ENCODE measurements at regions not wholly inside any gene's neighbourhood (a gene's known extent, or its start where the extent isn't known, plus 50 kb on each side); places are given as distances from the start of the nearest gene placed in this dataset.
"Not testable (repeated sequence)": the region's sequence is repeated elsewhere in the genome, so short reads cannot be mapped to it uniquely, and the experiment has no call there.

- DNase-seq = no peak
These were observed 259.8 kb upstream of the KIF2A start for GRCh38 chr5:62046191-62046590.

- no peak for DNase-seq
These were observed 254.3 kb upstream of the KIF2A start for GRCh38 chr5:62051747-62052146.

GRCh38 chr5:62059960-62060359 is 246.0 kb upstream of the KIF2A start:
- no peak for DNase-seq

GRCh38 chr5:62065050-62065449 is 241.0 kb upstream of the KIF2A start:
- no peak for DNase-seq

- no peak for DNase-seq
These were observed 239.2 kb upstream of the KIF2A start for GRCh38 chr5:62066761-62067277.

GRCh38 chr5:62068554-62068953 is 237.5 kb upstream of the KIF2A start:
- no peak for DNase-seq

- DNase-seq = no peak
These were observed 228.6 kb upstream of the KIF2A start for GRCh38 chr5:62077387-62077786.

GRCh38 chr5:62077823-62078550 is 228.0 kb upstream of the KIF2A start:
- no peak for DNase-seq

- no peak for DNase-seq
These were observed 223.6 kb upstream of the KIF2A start for GRCh38 chr5:62082370-62082801.

GRCh38 chr5:62083247-62083646 is 222.8 kb upstream of the KIF2A start:
- DNase-seq = no peak

- no peak for DNase-seq
These were observed 222.3 kb upstream of the KIF2A start for GRCh38 chr5:62083661-62084060.

- DNase-seq = no peak
These were observed 221.6 kb upstream of the KIF2A start for GRCh38 chr5:62084391-62084790.

GRCh38 chr5:62090953-62091352 is 215.1 kb upstream of the KIF2A start:
- no peak for DNase-seq

GRCh38 chr5:62093411-62093810 is 212.6 kb upstream of the KIF2A start:
- no peak for DNase-seq

- DNase-seq = peak; percentile 12
These were observed 212.0 kb upstream of the KIF2A start for GRCh38 chr5:62093976-62094375.

- DNase-seq = no peak
These were observed 208.6 kb upstream of the KIF2A start for GRCh38 chr5:62097361-62097760.

GRCh38 chr5:62100201-62100600 is 205.8 kb upstream of the KIF2A start:
- DNase-seq = no peak

GRCh38 chr5:62103863-62104262 is 202.1 kb upstream of the KIF2A start:
- not testable (repeated sequence) for DNase-seq

- no peak for DNase-seq
These were observed 194.6 kb upstream of the KIF2A start for GRCh38 chr5:62111428-62111827.

- no peak for DNase-seq
These were observed 193.2 kb upstream of the KIF2A start for GRCh38 chr5:62112689-62113228.

GRCh38 chr5:62115014-62115413 is 191.0 kb upstream of the KIF2A start:
- DNase-seq = no peak

- no peak for DNase-seq
These were observed 181.7 kb upstream of the KIF2A start for GRCh38 chr5:62124266-62124665.

- no peak for DNase-seq
These were observed 179.9 kb upstream of the KIF2A start for GRCh38 chr5:62126090-62126489.

GRCh38 chr5:62127098-62127736 is 178.8 kb upstream of the KIF2A start:
- no peak for DNase-seq
